ENCODE measurements at regions not wholly inside any gene's neighbourhood (a gene's known extent, or its start where the extent isn't known, plus 50 kb on each side); places are given as distances from the start of the nearest gene placed in this dataset.
"Not testable (repeated sequence)": the region's sequence is repeated elsewhere in the genome, so short reads cannot be mapped to it uniquely, and the experiment has no call there.

- DNase-seq (ENCODE audit: low spot score) (no peak), FAIRE-seq (no peak)
These were observed 135.2 kb upstream of the CLINT1 start for GRCh38 chr5:157993986-157994691.

GRCh38 chr5:157993201-157993600 lies 134.3 kb upstream of the CLINT1 start:
- DNase-seq (ENCODE audit: low spot score) (no peak), FAIRE-seq (no peak)

GRCh38 chr5:157990583-157991181 lies 131.7 kb upstream of the CLINT1 start:
- no peak for DNase-seq (ENCODE audit: low spot score)
- no peak for FAIRE-seq

DNA sequence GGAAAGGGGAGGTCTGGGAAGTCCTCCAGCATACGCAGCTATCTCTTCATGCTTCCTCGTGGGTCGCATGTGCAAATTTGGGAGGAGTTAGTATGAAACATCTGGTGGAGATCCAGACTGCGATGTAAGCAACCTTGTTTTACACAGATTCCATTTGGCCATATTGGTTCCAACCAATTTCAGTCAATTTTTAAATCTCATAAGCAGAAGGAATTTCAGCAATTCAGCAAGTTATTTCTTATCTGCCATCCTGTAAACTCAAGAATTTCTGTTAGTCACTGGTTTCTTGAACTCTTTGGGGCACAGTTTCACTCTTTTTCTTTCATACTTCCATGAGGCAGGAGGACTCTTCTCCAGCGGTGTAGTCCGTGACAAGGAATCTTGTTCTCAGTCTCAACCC lies 130.4 kb upstream of the CLINT1 start:
- FAIRE-seq (no peak), DNase-seq (ENCODE audit: low spot score) (no peak)

DNA sequence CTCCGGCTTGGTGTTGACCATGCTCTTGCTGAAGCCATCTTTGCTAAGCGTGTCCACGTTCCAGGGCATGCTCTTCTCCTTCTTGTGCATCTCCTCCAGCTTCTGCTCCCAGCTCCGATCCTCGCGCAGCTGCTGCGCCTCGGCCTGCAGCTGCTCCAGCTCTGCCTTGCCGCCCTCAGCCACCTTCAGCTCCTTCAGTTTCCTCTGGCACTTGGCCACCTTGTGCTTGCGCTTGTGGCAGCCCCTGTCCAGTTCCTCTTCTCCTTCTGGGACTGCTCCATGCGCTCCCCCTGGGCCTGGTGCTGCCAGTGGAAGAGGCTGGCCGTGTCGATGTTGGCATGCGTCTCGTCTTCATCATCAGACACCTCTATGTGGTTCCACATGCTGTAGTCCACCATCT lies 128.3 kb upstream of the CLINT1 start:
- DNase-seq (ENCODE audit: low spot score) (no peak), FAIRE-seq (no peak)

DNA sequence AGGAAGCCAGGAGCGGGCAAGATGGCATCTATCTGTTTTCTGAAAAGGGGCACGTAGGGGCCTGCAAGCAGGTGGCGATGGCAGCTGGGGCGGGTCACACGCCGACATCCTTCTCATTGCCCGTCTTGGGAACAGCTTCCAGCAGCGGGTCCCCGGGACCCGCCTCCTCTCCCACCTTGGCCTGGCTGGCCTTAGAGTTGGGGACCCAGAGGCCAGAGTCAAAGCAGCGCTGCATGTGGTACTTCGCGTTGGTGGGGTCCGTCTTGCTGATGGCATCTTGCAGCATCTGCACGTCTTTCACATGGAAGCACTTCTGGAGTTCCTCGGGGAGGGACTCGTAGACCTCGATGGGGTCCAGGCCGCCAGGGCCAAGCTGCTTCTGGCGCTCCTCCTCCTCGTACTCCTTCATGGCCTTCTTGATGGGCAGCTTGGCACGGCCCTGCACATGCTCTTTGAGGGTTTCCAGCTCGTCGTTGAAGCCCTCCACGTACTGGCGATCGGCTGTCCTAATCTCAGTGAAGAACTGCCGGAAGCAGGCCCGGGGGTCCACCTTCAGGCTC lies 127.6 kb upstream of the CLINT1 start:
- FAIRE-seq (no peak), DNase-seq (ENCODE audit: low spot score) (no peak)

GRCh38 chr5:157984611-157985010 lies 125.7 kb upstream of the CLINT1 start:
- DNase-seq (ENCODE audit: low spot score) (no peak), FAIRE-seq (no peak)

GRCh38 chr5:157983906-157984551 lies 125.1 kb upstream of the CLINT1 start:
- FAIRE-seq (no peak), DNase-seq (ENCODE audit: low spot score) (no peak)

- no peak for FAIRE-seq
- DNase-seq (ENCODE audit: low spot score), result no peak
These were observed 119.1 kb upstream of the CLINT1 start for GRCh38 chr5:157978061-157978460.

DNA sequence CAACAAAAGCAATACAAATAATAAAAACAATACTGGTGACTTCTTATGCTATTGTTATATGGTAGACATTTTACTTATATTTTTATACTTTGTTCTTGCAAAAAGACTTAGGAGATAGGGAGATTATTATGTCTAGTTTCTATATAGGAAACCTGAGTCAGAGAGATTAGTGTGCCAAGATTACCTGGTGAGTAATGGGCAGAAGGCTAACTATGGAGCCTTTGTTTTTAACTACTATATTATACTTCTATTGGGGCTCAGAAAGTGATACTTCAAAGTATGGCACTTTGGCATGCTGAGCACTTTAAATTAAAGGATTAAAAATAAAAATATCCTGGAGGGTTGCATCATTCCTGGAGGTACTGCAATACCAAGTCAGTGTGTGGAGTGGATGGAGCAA lies 117.5 kb upstream of the CLINT1 start:
- no peak for FAIRE-seq

GRCh38 chr5:157972579-157972978 lies 113.6 kb upstream of the CLINT1 start:
- FAIRE-seq, result no peak
- no peak for DNase-seq (ENCODE audit: low spot score)

More for the DNA sequence above, 117.5 kb upstream of the CLINT1 start:
- no peak for DNase-seq (ENCODE audit: low spot score)

DNA sequence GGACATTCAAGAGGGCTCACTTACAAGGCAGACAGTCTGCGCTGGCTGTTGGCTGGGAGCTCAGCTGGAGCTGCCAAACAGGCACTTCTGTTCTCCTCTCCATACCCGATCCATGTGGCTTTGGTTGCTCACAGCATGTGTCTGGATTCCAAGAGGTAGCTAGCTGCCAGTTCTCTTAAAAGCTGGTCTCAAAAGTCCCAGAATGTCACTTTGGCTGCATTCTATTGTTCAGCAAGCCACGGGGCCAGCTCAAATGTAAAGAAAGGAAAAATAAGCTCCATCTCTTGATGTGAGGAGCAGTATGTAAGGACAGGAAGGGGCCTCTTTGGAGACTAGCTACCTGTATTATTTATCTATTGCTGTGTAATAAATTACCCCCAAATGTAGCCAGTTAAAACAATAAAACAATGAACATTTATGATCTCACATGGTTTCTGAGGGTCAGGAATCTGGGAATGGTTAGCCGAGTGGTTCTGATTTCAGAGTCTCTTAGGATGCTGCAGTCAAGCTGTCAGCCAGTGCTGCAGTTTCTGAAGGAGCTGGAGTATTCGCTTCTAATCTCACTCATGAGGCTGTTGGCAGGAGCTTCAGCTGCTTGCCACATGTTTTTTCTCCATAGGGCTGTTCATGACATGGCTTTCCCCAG lies 112.7 kb upstream of the CLINT1 start:
- FAIRE-seq, result no peak
- DNase-seq (ENCODE audit: low spot score), result no peak

- not testable (repeated sequence) for FAIRE-seq
These were observed 109.6 kb upstream of the CLINT1 start for GRCh38 chr5:157968570-157968969.

GRCh38 chr5:157965989-157966388 lies 107.0 kb upstream of the CLINT1 start:
- DNase-seq (ENCODE audit: low spot score) (no peak), FAIRE-seq (no peak)

More at GRCh38 chr5:157968570-157968969, 109.6 kb upstream of the CLINT1 start:
- DNase-seq (ENCODE audit: low spot score), result not testable (repeated sequence)

- no peak for FAIRE-seq
- no peak for DNase-seq (ENCODE audit: low spot score)
These were observed 106.2 kb upstream of the CLINT1 start for GRCh38 chr5:157965040-157965678.

GRCh38 chr5:157963761-157964160 lies 104.8 kb upstream of the CLINT1 start:
- FAIRE-seq, result no peak
- DNase-seq (ENCODE audit: low spot score), result no peak

- no peak for FAIRE-seq
- DNase-seq (ENCODE audit: low spot score), result no peak
These were observed 104.3 kb upstream of the CLINT1 start for GRCh38 chr5:157963244-157963643.

- FAIRE-seq; DNase-seq (ENCODE audit: low spot score): not testable (repeated sequence)
These were observed 103.7 kb upstream of the CLINT1 start for GRCh38 chr5:157962686-157963085.

DNA sequence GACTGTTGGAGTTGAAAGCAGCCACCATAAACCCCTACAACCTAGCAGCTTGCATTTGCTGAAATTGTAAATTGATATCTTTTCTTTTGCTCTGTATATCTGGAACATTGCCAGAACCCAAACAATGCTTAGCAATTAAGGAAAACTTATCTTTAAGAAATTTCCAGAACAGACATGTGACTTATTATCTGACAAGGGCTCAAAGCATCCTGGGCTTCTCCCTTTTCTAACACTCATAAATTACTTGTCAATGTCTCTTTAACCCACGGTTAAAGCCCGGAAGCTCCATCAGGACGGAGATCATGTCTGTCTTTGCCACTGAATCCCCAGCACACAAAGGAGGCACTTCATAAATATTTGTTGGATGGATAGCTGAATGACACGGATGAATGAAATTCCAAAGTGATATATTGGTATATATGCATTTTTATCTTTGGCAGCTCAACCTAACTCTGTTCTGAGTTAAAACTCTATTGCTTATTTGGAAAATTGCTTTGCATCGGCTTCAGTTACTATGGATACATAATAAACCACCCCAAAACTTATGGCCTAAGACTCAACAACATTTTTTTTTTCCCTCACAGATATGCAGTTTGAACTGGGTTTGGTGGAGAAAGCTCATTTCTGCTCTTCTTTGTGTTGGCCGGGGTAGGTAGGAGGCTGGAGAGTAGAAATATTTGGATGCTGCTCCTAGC lies 103.1 kb upstream of the CLINT1 start:
- DNase-seq (ENCODE audit: low spot score) (no peak), FAIRE-seq (no peak)

- no peak for FAIRE-seq
- DNase-seq (ENCODE audit: low spot score), result no peak
These were observed 102.2 kb upstream of the CLINT1 start for GRCh38 chr5:157961176-157961575.

GRCh38 chr5:157959370-157959769 lies 100.4 kb upstream of the CLINT1 start:
- FAIRE-seq, result no peak
- DNase-seq (ENCODE audit: low spot score), result no peak

Data from RCC 7860 (cell line).